ENCODE measurements at regions not wholly inside any gene's neighbourhood (a gene's known extent, or its start where the extent isn't known, plus 50 kb on each side); places are given as distances from the start of the nearest gene placed in this dataset.

DNA sequence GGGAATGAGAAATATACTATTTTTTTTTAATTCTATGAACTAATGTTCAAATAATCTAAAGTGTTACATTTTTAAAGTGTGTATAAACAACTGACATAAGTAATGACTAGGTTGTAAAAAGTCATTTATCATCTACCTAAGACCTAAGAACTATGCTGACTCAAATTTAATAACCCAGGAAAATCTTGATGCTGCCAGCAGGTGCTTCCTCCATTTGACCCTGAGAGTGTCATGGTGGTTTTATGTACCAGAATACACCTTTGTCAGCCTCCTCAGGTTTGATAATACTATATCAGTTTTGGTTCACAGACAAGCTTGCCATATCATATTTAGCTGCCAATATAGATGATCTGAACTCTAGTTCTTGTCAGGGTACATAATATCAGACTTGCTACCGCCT is 1151.2 kb downstream of the PCDH17 start:
- intact Hi-C loops (cut with DNase I): no loop called here
- Histone ChIP-seq H3K9me3 (no peaks in the 10 kb centered on the region), H3K36me3 (no peaks in the 10 kb centered on the region), H3K27ac (no peak overlapping the region), H3K4me1 (no peaks in the 10 kb centered on the region), H3K4me3 (no peak overlapping the region), H3K27me3 (no peaks in the 10 kb centered on the region)
- TF ChIP-seq CTCF (IDR thresholded peaks at IDR 0.05): no peak
- ATAC-seq (no peak), DNase-seq (no peak)

- Histone ChIP-seq H3K9me3 (no peaks in the 10 kb centered on the region), H3K4me3 (no peak overlapping the region), H3K27me3 (no peaks in the 10 kb centered on the region), H3K4me1 (no peaks in the 10 kb centered on the region), H3K36me3 (no peaks in the 10 kb centered on the region), H3K27ac (no peak overlapping the region)
- no peak for TF ChIP-seq CTCF (IDR thresholded peaks at IDR 0.05)
- DNase-seq (no peak), ATAC-seq (no peak)
- intact Hi-C loops (cut with DNase I): no loop called here
Measured at GRCh38 chr13:58792854-58793253, 1161.3 kb downstream of the PCDH17 start.

- no peak for ATAC-seq
- DNase-seq: no peak
Measured at GRCh38 chr13:58795715-58796114, 1164.2 kb downstream of the PCDH17 start.

GRCh38 chr13:58804832-58805231 is 1173.3 kb downstream of the PCDH17 start:
- Histone ChIP-seq H3K9me3 (no peaks in the 10 kb centered on the region), H3K27ac (no peak overlapping the region), H3K27me3 (no peaks in the 10 kb centered on the region), H3K4me3 (no peak overlapping the region), H3K36me3 (no peaks in the 10 kb centered on the region), H3K4me1 (no peaks in the 10 kb centered on the region)
- ATAC-seq (no peak), DNase-seq (no peak)
- TF ChIP-seq CTCF (IDR thresholded peaks at IDR 0.05): no peak
- intact Hi-C loops (cut with DNase I): no loop called here

More at GRCh38 chr13:58795715-58796114, 1164.2 kb downstream of the PCDH17 start:
- H3K27me3 ChIP-seq: no peaks in the 10 kb centered on the region
- no peaks in the 10 kb centered on the region for H3K4me1 ChIP-seq
- no peak overlapping the region for H3K27ac ChIP-seq
- H3K4me3 ChIP-seq: no peak overlapping the region
- no peak for TF ChIP-seq CTCF (IDR thresholded peaks at IDR 0.05)
- intact Hi-C loops (cut with DNase I): no loop called here
- no peaks in the 10 kb centered on the region for H3K36me3 ChIP-seq
- H3K9me3 ChIP-seq: no peaks in the 10 kb centered on the region

DNA sequence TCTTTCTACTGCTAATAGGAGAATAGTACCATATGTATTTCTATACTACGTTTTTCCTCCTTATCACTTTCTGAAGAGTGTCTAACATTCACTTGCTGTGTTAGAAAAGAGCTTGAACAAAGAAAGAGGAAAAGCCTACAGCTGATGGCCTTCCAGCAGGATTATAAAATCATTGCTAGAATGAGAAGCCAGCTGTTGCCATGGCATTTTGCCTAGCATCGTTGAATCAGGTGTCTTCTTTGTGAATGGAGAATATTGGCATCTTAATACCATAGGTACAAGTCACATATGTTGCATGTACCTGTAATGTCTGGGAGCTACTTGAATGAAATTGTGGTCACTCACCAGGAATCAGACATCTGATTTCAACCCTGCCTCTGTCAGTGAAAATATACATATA is 1174.9 kb downstream of the PCDH17 start:
- TF ChIP-seq CTCF (IDR thresholded peaks at IDR 0.05): no peak
- Histone ChIP-seq H3K27me3 (no peaks in the 10 kb centered on the region), H3K27ac (no peak overlapping the region), H3K4me1 (no peaks in the 10 kb centered on the region), H3K9me3 (no peaks in the 10 kb centered on the region), H3K4me3 (no peak overlapping the region), H3K36me3 (no peaks in the 10 kb centered on the region)
- no peak for ATAC-seq
- DNase-seq: no peak
- intact Hi-C loops (cut with DNase I): no loop called here

- Histone ChIP-seq H3K9me3 (no peaks in the 10 kb centered on the region), H3K36me3 (no peaks in the 10 kb centered on the region), H3K4me3 (no peak overlapping the region), H3K27me3 (no peaks in the 10 kb centered on the region), H3K4me1 (no peaks in the 10 kb centered on the region), H3K27ac (no peak overlapping the region)
- ATAC-seq (no peak), DNase-seq (no peak)
- no peak for TF ChIP-seq CTCF (IDR thresholded peaks at IDR 0.05)
- intact Hi-C loops (cut with DNase I): no loop called here
Measured at GRCh38 chr13:58823701-58824100, 1192.2 kb downstream of the PCDH17 start.

All from upper lobe of right lung (tissue), 1 donor.